Loucy (cell line): ENCODE measurements at regions not wholly inside any gene's neighbourhood (a gene's known extent, or its start where the extent isn't known, plus 50 kb on each side); places are given as distances from the start of the nearest gene placed in this dataset.
"Not testable (repeated sequence)": the region's sequence is repeated elsewhere in the genome, so short reads cannot be mapped to it uniquely, and the experiment has no call there.

Source experiments
- H2AFZ ChIP-seq: fragments of 200-600 bp; sonication (generic); 2 replicates; pipeline ENCODE4 v1.6.0; 2016; ENCODE audit warnings: antibody characterized with exemption, mild to moderate bottlenecking, low read length, moderate library complexity
- H3F3A ChIP-seq: fragments of 200-600 bp; 2 replicates; pipeline ENCODE4 v1.6.0; 2016; ENCODE audit warnings: antibody characterized with exemption, low read depth, mild to moderate bottlenecking
- H3K27me3 ChIP-seq: fragments of 200-600 bp; sonication (generic); 2 replicates; pipeline ENCODE4 v1.6.1; 2014; ENCODE audit warnings: low read length, mild to moderate bottlenecking; ENCODE audit not compliant: insufficient read depth, poor library complexity, severe bottlenecking
- H3K36me3 ChIP-seq: fragments of 200-600 bp; sonication (generic); 2 replicates; pipeline ENCODE4 v1.6.1; 2016; ENCODE audit warnings: low read length; ENCODE audit not compliant: insufficient read depth
- H3K4me1 ChIP-seq: fragments of 200-600 bp; sonication (generic); 2 replicates; pipeline ENCODE4 v1.5.1; 2014; ENCODE audit warnings: low read length, mild to moderate bottlenecking; ENCODE audit not compliant: insufficient read depth, poor library complexity, severe bottlenecking
- H3K4me2 ChIP-seq: fragments of 200-600 bp; sonication (generic); 2 replicates; pipeline ENCODE4 v1.6.0; 2014; ENCODE audit warnings: antibody characterized with exemption, low read length, low read depth, mild to moderate bottlenecking; ENCODE audit not compliant: poor library complexity, severe bottlenecking
- H3K4me3 ChIP-seq: fragments of 200-600 bp; sonication (generic); 2 replicates; pipeline ENCODE4 v1.5.1; 2014; ENCODE audit warnings: low read length, mild to moderate bottlenecking, mixed read lengths; ENCODE audit not compliant: poor library complexity, severe bottlenecking
- H3K79me2 ChIP-seq: fragments of 200-600 bp; sonication (generic); 2 replicates; pipeline ENCODE4 v1.6.1; 2014; ENCODE audit warnings: low read length; ENCODE audit not compliant: insufficient read depth
- H3K9ac ChIP-seq: fragments of 200-600 bp; sonication (generic); 2 replicates; pipeline ENCODE4 v1.6.0; 2014; ENCODE audit warnings: mild to moderate bottlenecking, low read depth, low read length, moderate library complexity; ENCODE audit not compliant: poor library complexity, severe bottlenecking
- H3K9me2 ChIP-seq: fragments of 200-600 bp; sonication (generic); replicated peaks from 2 replicates; pipeline ENCODE4 v1.6.1; 2016; ENCODE audit warnings: low read depth, low read length, mixed read lengths
- H3K9me3 ChIP-seq: fragments of 200-600 bp; sonication (generic); 2 replicates; pipeline ENCODE4 v1.6.1; 2014; ENCODE audit warnings: mild to moderate bottlenecking, antibody characterized with exemption, low read length, low read depth; ENCODE audit not compliant: insufficient read depth
- H4K20me1 ChIP-seq: fragments of 200-600 bp; sonication (generic); 2 replicates; pipeline ENCODE4 v1.6.0; 2014; ENCODE audit warnings: antibody characterized with exemption, low read length, mild to moderate bottlenecking; ENCODE audit not compliant: insufficient read depth, poor library complexity, severe bottlenecking
- EZH2phosphoT487 ChIP-seq: fragments of 200-600 bp; IDR thresholded peaks from 2 replicates; pipeline ENCODE4 v1.6.1; 2018; ENCODE audit warnings: antibody characterized with exemption, mild to moderate bottlenecking, moderate library complexity, borderline replicate concordance
- TF ChIP-seq, protein P1 (sequence below): fragments of 200-600 bp; sonication (generic); conservative IDR thresholded peaks from 2 replicates; pipeline ENCODE4 v1.5.1; 2014; ENCODE audit warnings: mild to moderate bottlenecking, antibody characterized with exemption, low read length

DNA sequence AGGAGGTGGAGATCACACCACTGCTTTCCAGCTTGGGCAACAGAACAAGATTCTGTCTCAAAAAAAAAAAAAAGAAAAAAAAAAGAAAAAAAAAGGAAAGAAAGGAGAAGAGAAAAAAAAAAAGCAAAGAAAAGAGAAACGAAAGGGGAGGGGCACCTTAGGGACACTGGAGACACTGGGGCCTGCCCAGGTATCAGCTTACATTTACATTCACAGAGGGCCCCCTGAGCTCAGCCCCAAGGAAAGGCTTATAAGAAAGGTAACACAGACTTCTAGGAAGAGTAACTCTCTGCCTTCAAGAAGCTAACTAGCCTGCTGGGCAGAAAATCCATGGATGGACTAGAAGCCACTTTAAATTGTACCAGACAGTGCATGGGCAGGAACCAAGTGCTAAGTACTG is 108.8 kb downstream of the NPY start:
- Histone ChIP-seq H3K9me2 (no peaks in the 10 kb centered on the region), H3K79me2 (no peaks in the 10 kb centered on the region), H3K9ac (no peak overlapping the region), H3K4me3 (no peak overlapping the region), H2AFZ (no peak overlapping the region), H3K4me1 (no peaks in the 10 kb centered on the region), H3F3A (no peaks in the 10 kb centered on the region), H4K20me1 (no peaks in the 10 kb centered on the region), H3K27me3 (no peaks in the 10 kb centered on the region), H3K4me2 (no peak overlapping the region), H3K36me3 (no peaks in the 10 kb centered on the region), H3K9me3 (no peaks in the 10 kb centered on the region)
- TF ChIP-seq, protein P1, sequence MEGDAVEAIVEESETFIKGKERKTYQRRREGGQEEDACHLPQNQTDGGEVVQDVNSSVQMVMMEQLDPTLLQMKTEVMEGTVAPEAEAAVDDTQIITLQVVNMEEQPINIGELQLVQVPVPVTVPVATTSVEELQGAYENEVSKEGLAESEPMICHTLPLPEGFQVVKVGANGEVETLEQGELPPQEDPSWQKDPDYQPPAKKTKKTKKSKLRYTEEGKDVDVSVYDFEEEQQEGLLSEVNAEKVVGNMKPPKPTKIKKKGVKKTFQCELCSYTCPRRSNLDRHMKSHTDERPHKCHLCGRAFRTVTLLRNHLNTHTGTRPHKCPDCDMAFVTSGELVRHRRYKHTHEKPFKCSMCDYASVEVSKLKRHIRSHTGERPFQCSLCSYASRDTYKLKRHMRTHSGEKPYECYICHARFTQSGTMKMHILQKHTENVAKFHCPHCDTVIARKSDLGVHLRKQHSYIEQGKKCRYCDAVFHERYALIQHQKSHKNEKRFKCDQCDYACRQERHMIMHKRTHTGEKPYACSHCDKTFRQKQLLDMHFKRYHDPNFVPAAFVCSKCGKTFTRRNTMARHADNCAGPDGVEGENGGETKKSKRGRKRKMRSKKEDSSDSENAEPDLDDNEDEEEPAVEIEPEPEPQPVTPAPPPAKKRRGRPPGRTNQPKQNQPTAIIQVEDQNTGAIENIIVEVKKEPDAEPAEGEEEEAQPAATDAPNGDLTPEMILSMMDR: no peak
- no peak for TF ChIP-seq EZH2phosphoT487

DNA sequence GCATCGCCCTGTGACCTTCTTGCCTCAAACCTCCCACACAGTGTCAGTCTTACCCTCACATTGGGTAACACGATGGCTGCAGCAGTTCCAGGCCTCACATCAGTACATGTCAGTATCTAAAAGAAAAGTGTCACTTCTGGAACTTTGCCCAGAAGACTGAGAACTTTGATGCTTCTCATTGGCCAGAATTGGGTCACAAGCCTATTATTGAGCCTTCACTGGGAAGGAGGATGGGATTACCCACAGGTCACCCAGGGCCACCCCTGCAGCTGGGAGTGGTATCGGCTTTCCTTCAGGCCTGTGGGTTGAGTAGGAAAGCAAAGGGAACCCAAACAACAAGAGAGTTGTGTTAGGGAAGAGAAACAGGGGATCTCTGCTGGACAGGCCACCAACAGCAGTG is 111.5 kb downstream of the NPY start:
- Histone ChIP-seq H4K20me1 (no peaks in the 10 kb centered on the region), H3K4me2 (no peak overlapping the region), H2AFZ (no peak overlapping the region), H3K4me3 (no peak overlapping the region), H3K4me1 (no peaks in the 10 kb centered on the region), H3K9ac (no peak overlapping the region), H3K27me3 (no peaks in the 10 kb centered on the region), H3K9me2 (no peaks in the 10 kb centered on the region), H3K36me3 (no peaks in the 10 kb centered on the region), H3K79me2 (no peaks in the 10 kb centered on the region), H3F3A (no peaks in the 10 kb centered on the region), H3K9me3 (no peaks in the 10 kb centered on the region)
- TF ChIP-seq, protein P1: no peak
- TF ChIP-seq EZH2phosphoT487: no peak

DNA sequence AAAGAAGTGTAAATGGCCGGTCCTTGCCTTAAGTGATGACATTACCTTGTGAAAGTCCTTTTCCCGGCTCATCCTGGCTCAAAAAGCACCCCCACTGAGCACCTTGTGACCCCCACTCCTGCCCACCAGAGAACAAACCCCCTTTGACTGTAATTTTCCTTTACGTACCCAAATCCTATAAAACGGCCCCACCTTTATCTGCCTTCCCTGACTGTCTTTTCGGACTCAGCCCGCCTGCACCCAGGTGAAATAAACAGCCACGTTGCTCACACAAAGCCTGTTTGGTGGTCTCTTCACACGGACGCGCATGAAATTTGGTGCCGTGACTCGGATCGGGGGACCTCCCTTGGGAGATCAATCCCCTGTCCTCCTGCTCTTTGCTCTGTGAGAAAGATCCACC is 112.4 kb downstream of the NPY start:
- H3K79me2 ChIP-seq, H3K9ac ChIP-seq, H4K20me1 ChIP-seq, H3K9me2 ChIP-seq, H3K4me2 ChIP-seq, H3K36me3 ChIP-seq, H2AFZ ChIP-seq, H3F3A ChIP-seq, H3K27me3 ChIP-seq, H3K4me1 ChIP-seq, H3K4me3 ChIP-seq, H3K9me3 ChIP-seq: not testable (repeated sequence)
